Osteocyte (in vitro differentiated cells): ENCODE measurements at regions not wholly inside any gene's neighbourhood (a gene's known extent, or its start where the extent isn't known, plus 50 kb on each side); places are given as distances from the start of the nearest gene placed in this dataset.

Source experiments
- DNase-seq: peaks from one replicate; pipeline ENCODE4 v3.0.0; 2021; ENCODE audit warnings: mixed read lengths; ENCODE audit not compliant: unreplicated experiment; ENCODE audit errors: extremely low spot score
- H3K27ac Mint-ChIP-seq: one replicate; pipeline ENCODE4 v1.8.0; 2021; ENCODE audit warnings: mild to moderate bottlenecking, mixed read lengths; ENCODE audit not compliant: unreplicated experiment
- H3K27me3 Mint-ChIP-seq: one replicate; pipeline ENCODE4 v1.8.0; 2021; ENCODE audit warnings: mixed read lengths; ENCODE audit not compliant: unreplicated experiment
- H3K36me3 Mint-ChIP-seq: one replicate; pipeline ENCODE4 v1.8.0; 2021; ENCODE audit warnings: mixed read lengths; ENCODE audit not compliant: unreplicated experiment
- H3K4me1 Mint-ChIP-seq: one replicate; pipeline ENCODE4 v1.8.0; 2021; ENCODE audit warnings: mixed read lengths; ENCODE audit not compliant: unreplicated experiment
- H3K4me3 Mint-ChIP-seq: one replicate; pipeline ENCODE4 v1.8.0; 2021; ENCODE audit warnings: mild to moderate bottlenecking, moderate library complexity, mixed read lengths; ENCODE audit not compliant: unreplicated experiment
- H3K9me3 Mint-ChIP-seq: one replicate; pipeline ENCODE4 v1.8.0; 2021; ENCODE audit warnings: mixed read lengths; ENCODE audit not compliant: unreplicated experiment
- CTCF ChIP-seq: fragments of 200-600 bp; sonication (generic); IDR thresholded peaks from 2 replicates; pipeline ENCODE4 v1.5.0; 2021; ENCODE audit warnings: antibody characterized with exemption, mild to moderate bottlenecking, moderate library complexity

GRCh38 chrX:38982843-38983242 is 181.6 kb downstream of the MID1IP1 start:
- Mint-ChIP-seq H3K27ac (no peak overlapping the region), H3K27me3 (no peaks in the 10 kb centered on the region), H3K4me3 (no peak overlapping the region), H3K36me3 (no peaks in the 10 kb centered on the region), H3K4me1 (no peaks in the 10 kb centered on the region), H3K9me3 (peaks cover 13% of the 10 kb centered on the region)
- DNase-seq: no peak
- no peak for TF ChIP-seq CTCF

- peak; percentile 42 for TF ChIP-seq CTCF
- no peaks in the 10 kb centered on the region for H3K27me3 Mint-ChIP-seq
- no peak overlapping the region for H3K4me3 Mint-ChIP-seq
- H3K4me1 Mint-ChIP-seq: no peaks in the 10 kb centered on the region
- peaks cover 5% of the 10 kb centered on the region for H3K9me3 Mint-ChIP-seq
- no peak for DNase-seq
- H3K36me3 Mint-ChIP-seq: no peaks in the 10 kb centered on the region
- no peak overlapping the region for H3K27ac Mint-ChIP-seq
These were observed 184.1 kb downstream of the MID1IP1 start for GRCh38 chrX:38985375-38985774.

- Mint-ChIP-seq H3K4me1 (no peaks in the 10 kb centered on the region), H3K27ac (no peak overlapping the region), H3K27me3 (no peaks in the 10 kb centered on the region), H3K36me3 (no peaks in the 10 kb centered on the region), H3K9me3 (peaks cover 5% of the 10 kb centered on the region), H3K4me3 (no peak overlapping the region)
- DNase-seq: no peak
- no peak for TF ChIP-seq CTCF
These were observed 184.7 kb downstream of the MID1IP1 start for GRCh38 chrX:38985945-38986344.

DNA sequence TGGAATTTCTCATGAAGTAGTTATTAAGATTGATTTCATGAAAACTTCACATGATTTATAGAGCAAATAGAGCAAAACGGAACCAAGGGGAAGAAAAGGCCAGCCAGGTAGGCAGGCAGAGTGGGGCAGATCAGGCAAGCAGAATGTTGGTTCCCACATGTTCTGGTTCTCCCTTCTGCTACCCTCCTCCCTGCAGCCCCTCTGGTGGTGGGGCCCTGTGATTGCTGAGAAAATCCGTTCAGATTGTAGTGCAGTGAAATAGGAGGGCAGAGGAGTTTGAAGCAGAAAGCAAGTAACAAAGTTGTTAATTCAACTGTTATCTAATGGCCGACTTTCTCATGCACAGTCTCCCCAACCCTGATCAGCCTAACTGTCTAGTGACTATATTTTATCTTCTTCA is 185.3 kb downstream of the MID1IP1 start:
- TF ChIP-seq CTCF: no peak
- Mint-ChIP-seq H3K27ac (no peak overlapping the region), H3K27me3 (no peaks in the 10 kb centered on the region), H3K9me3 (peaks cover 5% of the 10 kb centered on the region), H3K4me3 (no peak overlapping the region), H3K4me1 (no peaks in the 10 kb centered on the region), H3K36me3 (no peaks in the 10 kb centered on the region)
- DNase-seq: no peak

GRCh38 chrX:38987198-38987651 is 186.0 kb downstream of the MID1IP1 start:
- DNase-seq: no peak
- no peak overlapping the region for H3K4me3 Mint-ChIP-seq
- H3K27ac Mint-ChIP-seq: no peak overlapping the region
- TF ChIP-seq CTCF: no peak
- H3K36me3 Mint-ChIP-seq: no peaks in the 10 kb centered on the region
- peaks cover 5% of the 10 kb centered on the region for H3K9me3 Mint-ChIP-seq
- H3K27me3 Mint-ChIP-seq: no peaks in the 10 kb centered on the region
- H3K4me1 Mint-ChIP-seq: no peaks in the 10 kb centered on the region
